ENCODE measurements at regions not wholly inside any gene's neighbourhood (a gene's known extent, or its start where the extent isn't known, plus 50 kb on each side); places are given as distances from the start of the nearest gene placed in this dataset.

GRCh38 chr3:81274671-81275070 lies 486.8 kb downstream of the GBE1 start:
- TF ChIP-seq ELK1 (IDR thresholded peaks at IDR 0.05; ENCODE audit: low read depth, low read length), result no peak
- no peak for TF ChIP-seq PHF8 (IDR thresholded peaks at IDR 0.05; ENCODE audit: borderline replicate concordance, low read depth)
- no peak for TF ChIP-seq CTCF (IDR thresholded peaks at IDR 0.05)
- TF ChIP-seq EP300 (IDR thresholded peaks at IDR 0.05), result no peak
- no peak for TF ChIP-seq MAX (IDR thresholded peaks at IDR 0.05)
- no peak for TF ChIP-seq HOXA7 (CRISPR knock-in tag; IDR thresholded peaks at IDR 0.05)
- TF ChIP-seq POLR2A (IDR thresholded peaks at IDR 0.05; ENCODE audit: low read length), result no peak

Data from A549 (cell line).